ENCODE measurements at regions not wholly inside any gene's neighbourhood (a gene's known extent, or its start where the extent isn't known, plus 50 kb on each side); places are given as distances from the start of the nearest gene placed in this dataset.

GRCh38 chr11:111177037-111177871 is 68.3 kb upstream of the POU2AF2 start (continued):
- no peak for TF ChIP-seq NR2C2 (CRISPR knock-in tag; IDR thresholded peaks at IDR 0.05)

- ATAC-seq (no peak), DNase-seq (ENCODE audit: low spot score) (no peak)
- no peaks in the 10 kb centered on the region for H3K9me3 Mint-ChIP-seq
- H3K4me3 Mint-ChIP-seq: no peak overlapping the region
- no peak overlapping the region; the same call in 1 of the 2 replicates for H3K27ac Mint-ChIP-seq
- ChIA-PET CTCF (no interaction called here), POLR2A (no interaction called here)
- H3K27me3 Mint-ChIP-seq (ENCODE audit: low read depth): no peaks in the 10 kb centered on the region
- H3K4me1 Mint-ChIP-seq: no peaks in the 10 kb centered on the region
- no peak for TF ChIP-seq ZMAT4 (CRISPR knock-in tag; IDR thresholded peaks at IDR 0.05)
- TF ChIP-seq SMAD4 (CRISPR knock-in tag; IDR thresholded peaks at IDR 0.05): no peak
- TF ChIP-seq MYBL2 (CRISPR knock-in tag; IDR thresholded peaks at IDR 0.05): no peak
- TF ChIP-seq E2F4 (CRISPR knock-in tag; IDR thresholded peaks at IDR 0.05; ENCODE audit: borderline replicate concordance, low read depth): no peak
- no peak for TF ChIP-seq IRF2 (CRISPR knock-in tag; IDR thresholded peaks at IDR 0.05; ENCODE audit: borderline replicate concordance, low read depth)
- TF ChIP-seq HMGXB4 (CRISPR knock-in tag; IDR thresholded peaks at IDR 0.05): no peak
- TF ChIP-seq ESRRA (CRISPR knock-in tag; IDR thresholded peaks at IDR 0.05; ENCODE audit: borderline replicate concordance): no peak
- no peak for TF ChIP-seq CBFB (CRISPR knock-in tag; IDR thresholded peaks at IDR 0.05; ENCODE audit: low read depth)
- TF ChIP-seq ZNF121 (CRISPR knock-in tag; IDR thresholded peaks at IDR 0.05): no peak
- TF ChIP-seq SMAD3 (CRISPR knock-in tag; IDR thresholded peaks at IDR 0.05; ENCODE audit: borderline replicate concordance): no peak
- no peak for TF ChIP-seq ZNF532 (CRISPR knock-in tag; IDR thresholded peaks at IDR 0.05; ENCODE audit: borderline replicate concordance)
- no peak for TF ChIP-seq MLX (CRISPR knock-in tag; IDR thresholded peaks at IDR 0.05)
- no peak for TF ChIP-seq NR2C2 (CRISPR knock-in tag; IDR thresholded peaks at IDR 0.05)
- no peak for TF ChIP-seq OVOL2 (CRISPR knock-in tag; IDR thresholded peaks at IDR 0.05; ENCODE audit: borderline replicate concordance)
- no peak for TF ChIP-seq TEAD4 (CRISPR knock-in tag; IDR thresholded peaks at IDR 0.05)
- no peak for TF ChIP-seq ZNF416 (CRISPR knock-in tag; IDR thresholded peaks at IDR 0.05)
- H3K36me3 Mint-ChIP-seq: no peaks in the 10 kb centered on the region
Measured at GRCh38 chr11:111176603-111177002, 68.9 kb upstream of the POU2AF2 start.
